H1 (cell line): ENCODE measurements at regions not wholly inside any gene's neighbourhood (a gene's known extent, or its start where the extent isn't known, plus 50 kb on each side); places are given as distances from the start of the nearest gene placed in this dataset.
A peak's percentile ranks its signal among the peaks of the same experiment; 100 is the strongest.

Experiments
- CTCF ChIA-PET: fragments of 300-600 bp; sonication (Branson Sonifier 250); formaldehyde crosslinking; loops from one replicate; lab custom pipeline; 2021; ENCODE audit not compliant: partially characterized antibody; lab: Charles Lee
- POLR2A ChIA-PET: fragments of 300-600 bp; sonication (Branson Sonifier 250); formaldehyde crosslinking; loops from one replicate; lab custom pipeline; 2021; ENCODE audit warnings: inconsistent platforms; ENCODE audit not compliant: partially characterized antibody; lab: Charles Lee
- DNase-seq, 2 experiments: peaks; one replicate each; pipeline versions ENCODE4 v3.0.0 to v3.0.0-alpha.2; 2010 to 2022; ENCODE audit warnings: low spot score in 2 of 2, low read depth in 1 of 2, mixed read lengths in 1 of 2
- FAIRE-seq: peaks from 2 replicates; lab custom pipeline; 2011; peaks lifted over from hg19 to GRCh38; lab: Jason Lieb, UNC
- H2AFZ ChIP-seq: 2 replicates; pipeline ENCODE4 v1.8.1; 2012; ENCODE audit warnings: low read length, inconsistent platforms
- H2AK5ac ChIP-seq: 2 replicates; pipeline ENCODE4 v1.6.1; 2013; ENCODE audit warnings: low read depth, low read length
- H2BK120ac ChIP-seq: replicated peaks from 2 replicates; pipeline ENCODE3; 2013; ENCODE audit warnings: low read depth, low read length, inconsistent platforms
- H2BK12ac ChIP-seq: 2 replicates; pipeline ENCODE4 v1.6.1; 2013; ENCODE audit warnings: low read depth, low read length
- H2BK15ac ChIP-seq: 2 replicates; pipeline ENCODE4 v1.6.1; 2013; ENCODE audit warnings: low read length
- H2BK20ac ChIP-seq: 2 replicates; pipeline ENCODE4 v1.6.1; 2013; ENCODE audit warnings: low read length
- H2BK5ac ChIP-seq: 2 replicates; pipeline ENCODE4 v1.6.1; 2013; ENCODE audit warnings: low read depth, low read length
- H3K14ac ChIP-seq: 2 replicates; pipeline ENCODE4 v1.6.1; 2013; ENCODE audit warnings: inconsistent platforms; ENCODE audit not compliant: insufficient read length
- H3K18ac ChIP-seq: 2 replicates; pipeline ENCODE4 v1.6.1; 2013; ENCODE audit warnings: low read length; ENCODE audit errors: extremely low read depth
- H3K23ac ChIP-seq: 2 replicates; pipeline ENCODE4 v1.6.1; 2013; ENCODE audit warnings: inconsistent platforms; ENCODE audit not compliant: insufficient read length
- H3K23me2 ChIP-seq: 2 replicates; pipeline ENCODE4 v1.6.1; 2013; ENCODE audit warnings: low read depth, low read length
- H3K27ac ChIP-seq: 2 replicates; pipeline ENCODE4 v1.6.1; 2011; ENCODE audit warnings: low read depth, low read length, inconsistent platforms
- H3K27me3 ChIP-seq, 4 experiments: replicated peaks in 1 of 4; 1 replicate in 1 of 4; 2 replicates in 3 of 4; pipeline versions ENCODE4 v1.6.1 to v1.8.1; 2011 to 2013; ENCODE audit warnings: low read length in 3 of 4, mild to moderate bottlenecking in 3 of 4, inconsistent platforms in 2 of 4, mixed read lengths in 2 of 4, moderate library complexity in 1 of 4; ENCODE audit not compliant: control insufficient read depth in 3 of 4, insufficient read depth in 3 of 4; ENCODE audit errors: extremely low read depth in 1 of 4
- H3K36me3 ChIP-seq, 4 experiments: 2 replicates each; pipeline versions ENCODE4 v1.6.1 to v1.8.1; 2011 to 2013; ENCODE audit warnings: mild to moderate bottlenecking in 4 of 4, low read length in 3 of 4, moderate library complexity in 2 of 4, control low read depth in 1 of 4, inconsistent platforms in 1 of 4; ENCODE audit not compliant: insufficient read depth in 4 of 4, control insufficient read depth in 2 of 4
- H3K4ac ChIP-seq: replicated peaks from 2 replicates; pipeline ENCODE3; 2013; ENCODE audit warnings: low read length, low read depth, mixed read lengths, inconsistent platforms; ENCODE audit not compliant: insufficient read length
- H3K4me1 ChIP-seq, 4 experiments: replicated peaks in 1 of 4; 1 replicate in 1 of 4; 2 replicates in 3 of 4; pipeline versions ENCODE4 v1.6.1 to v1.8.1; 2011 to 2013; ENCODE audit warnings: low read length in 3 of 4, inconsistent platforms in 2 of 4, mixed read lengths in 1 of 4; ENCODE audit not compliant: insufficient read depth in 4 of 4, control insufficient read depth in 3 of 4
- H3K4me2 ChIP-seq, 2 experiments: 2 replicates each; pipeline versions ENCODE4 v1.6.1 to v1.8.1; 2011 to 2013; ENCODE audit warnings: low read depth in 2 of 2, low read length in 2 of 2, control low read depth in 1 of 2, inconsistent platforms in 1 of 2, mild to moderate bottlenecking in 1 of 2; ENCODE audit not compliant: insufficient read depth in 1 of 2
- H3K4me3 ChIP-seq, 4 experiments: fragments of 200-600, 300-600 bp in 1 of 4; sonication (generic), shearing (Covaris generic), sonication (Bioruptor Twin) in 1 of 4; 2 replicates each; pipeline versions ENCODE4 v1.5.1 to v1.8.1; 2011 to 2016; ENCODE audit warnings: low read length in 4 of 4, low read depth in 3 of 4, control low read depth in 2 of 4, inconsistent platforms in 2 of 4, mild to moderate bottlenecking in 2 of 4, mixed read lengths in 1 of 4, moderate library complexity in 1 of 4; ENCODE audit not compliant: insufficient read depth in 2 of 4; ENCODE audit errors: extremely low read depth in 1 of 4
- H3K56ac ChIP-seq: replicated peaks from 2 replicates; pipeline ENCODE3; 2013; ENCODE audit warnings: low read depth, mild to moderate bottlenecking, mixed read lengths, low read length, inconsistent platforms; ENCODE audit not compliant: insufficient read length
- H3K79me1 ChIP-seq: 2 replicates; pipeline ENCODE4 v1.6.1; 2013; ENCODE audit warnings: low read depth, low read length, control low read depth
- H3K79me2 ChIP-seq, 2 experiments: 2 replicates each; pipeline versions ENCODE4 v1.6.1 to v1.8.1; 2012 to 2013; ENCODE audit warnings: low read length in 2 of 2, mild to moderate bottlenecking in 2 of 2, inconsistent platforms in 1 of 2; ENCODE audit not compliant: insufficient read depth in 2 of 2, control insufficient read depth in 1 of 2
- H3K9ac ChIP-seq, 4 experiments: replicated peaks in 1 of 4; 1 replicate in 1 of 4; 2 replicates in 3 of 4; pipeline versions ENCODE4 v1.6.1 to v1.8.1; 2011 to 2013; ENCODE audit warnings: low read depth in 3 of 4, low read length in 3 of 4, control low read depth in 2 of 4, mild to moderate bottlenecking in 2 of 4, moderate library complexity in 2 of 4, inconsistent platforms in 1 of 4; ENCODE audit errors: extremely low read depth in 1 of 4
- H3K9me3 ChIP-seq, 2 experiments: 2 replicates each; pipeline versions ENCODE4 v1.6.1 to v1.8.1; 2012 to 2013; ENCODE audit warnings: mild to moderate bottlenecking in 2 of 2, moderate library complexity in 2 of 2, control low read depth in 1 of 2, inconsistent platforms in 1 of 2, low read depth in 1 of 2, low read length in 1 of 2, mixed read lengths in 1 of 2; ENCODE audit not compliant: insufficient read depth in 2 of 2
- H4K20me1 ChIP-seq, 2 experiments: replicated peaks in 1 of 2; 2 replicates each; pipeline versions ENCODE3 to v1.8.1; 2011 to 2013; ENCODE audit warnings: inconsistent platforms in 2 of 2, low read length in 2 of 2, mild to moderate bottlenecking in 1 of 2; ENCODE audit not compliant: insufficient read depth in 2 of 2, control insufficient read depth in 1 of 2
- H4K5ac ChIP-seq: 2 replicates; pipeline ENCODE4 v1.6.1; 2013; ENCODE audit warnings: low read length, low read depth, mixed read lengths, inconsistent platforms; ENCODE audit not compliant: insufficient read length
- H4K8ac ChIP-seq: 2 replicates; pipeline ENCODE4 v1.8.0; 2013; ENCODE audit warnings: mild to moderate bottlenecking, moderate library complexity, low read length, inconsistent platforms; ENCODE audit not compliant: insufficient read depth; ENCODE audit errors: extremely low read depth
- H4K91ac ChIP-seq: replicated peaks from 2 replicates; pipeline ENCODE3; 2013; ENCODE audit warnings: low read length, mixed read lengths, inconsistent platforms; ENCODE audit not compliant: insufficient read length
- ASH2L ChIP-seq: fragments of 200-600, 300-600 bp; sonication (generic); IDR thresholded peaks from one replicate; pipeline ENCODE4 v1.7.1; 2017; ENCODE audit warnings: low read length
- ATF3 ChIP-seq: IDR thresholded peaks from 2 replicates; pipeline ENCODE4 v1.6.1; 2011; ENCODE audit warnings: low read depth, mild to moderate bottlenecking, low read length; ENCODE audit not compliant: insufficient read depth
- CBX5 ChIP-seq: fragments of 300-800, 300-1000 bp; sonication (generic); IDR thresholded peaks from 2 replicates; pipeline ENCODE4 v1.7.1; 2016; ENCODE audit warnings: antibody characterized with exemption, low read length, low read depth
- CREB1 ChIP-seq: IDR thresholded peaks from 2 replicates; pipeline ENCODE4 v1.6.1; 2012; ENCODE audit warnings: inconsistent platforms
- CTCF ChIP-seq, 3 experiments: IDR thresholded peaks; 1 replicate in 2 of 3; 2 replicates in 1 of 3; pipeline versions ENCODE4 v1.5.1 to v1.6.1; 2011; ENCODE audit warnings: low read length in 3 of 3, mild to moderate bottlenecking in 3 of 3, inconsistent platforms in 2 of 3, low read depth in 1 of 3, moderate library complexity in 1 of 3; ENCODE audit not compliant: insufficient read depth in 1 of 3; ENCODE audit errors: control extremely low read depth in 1 of 3
- KDM1A ChIP-seq: fragments of 200-600, 300-600 bp; sonication (generic); IDR thresholded peaks from 2 replicates; pipeline ENCODE4 v1.7.1; 2016; ENCODE audit warnings: mild to moderate bottlenecking, low read length, borderline replicate concordance
- MAX ChIP-seq: IDR thresholded peaks from 2 replicates; pipeline ENCODE4 v1.6.1; 2012; ENCODE audit warnings: inconsistent platforms
- RBBP5 ChIP-seq: IDR thresholded peaks from 2 replicates; pipeline ENCODE4 v1.7.1; 2012; ENCODE audit warnings: low read depth, mild to moderate bottlenecking, inconsistent platforms, low read length, moderate library complexity, borderline replicate concordance
- RFX5 ChIP-seq: IDR thresholded peaks from 2 replicates; pipeline ENCODE4 v1.6.1; 2011; ENCODE audit warnings: low read depth, low read length, improper control_type of control experiment, borderline replicate concordance
- SRF ChIP-seq: IDR thresholded peaks from 2 replicates; pipeline ENCODE4 v1.6.1; 2011; ENCODE audit warnings: mild to moderate bottlenecking, low read depth, low read length, moderate library complexity
- TAF1 ChIP-seq: IDR thresholded peaks from 2 replicates; pipeline ENCODE4 v1.6.1; 2011; ENCODE audit warnings: mild to moderate bottlenecking, low read depth, low read length
- ZNF274 ChIP-seq: IDR thresholded peaks from 2 replicates; pipeline ENCODE4 v1.7.0; 2012; ENCODE audit warnings: low read length, borderline replicate concordance; ENCODE audit errors: extremely low read depth

- ChIA-PET POLR2A (no interaction called here), CTCF (no interaction called here)
- Histone ChIP-seq H2BK12ac (no peak overlapping the region), H3K4me3 (no peak overlapping the region), H4K8ac (no peak overlapping the region), H3K4ac (peak overlapping the region; percentile 73), H2AFZ (no peak overlapping the region), H2AK5ac (no peak overlapping the region), H3K9me3 (no peaks in the 10 kb centered on the region), H4K91ac (no peak overlapping the region), H3K23ac (no peak overlapping the region), H4K5ac (no peak overlapping the region), H3K27ac (no peak overlapping the region), H2BK5ac (no peak overlapping the region), H3K14ac (no peak overlapping the region), H3K9ac (no peak overlapping the region), H3K18ac (no peak overlapping the region), H2BK20ac (no peak overlapping the region), H2BK15ac (no peak overlapping the region), H3K27me3 (no peaks in the 10 kb centered on the region), H3K56ac (no peak overlapping the region), H3K36me3 (no peaks in the 10 kb centered on the region), H3K79me2 (no peaks in the 10 kb centered on the region), H3K4me1 (no peaks in the 10 kb centered on the region; a peak in 1 of 7 replicates), H4K20me1 (no peaks in the 10 kb centered on the region), H3K4me2 (no peak overlapping the region), H3K23me2 (no peaks in the 10 kb centered on the region), H2BK120ac (no peak overlapping the region), H3K79me1 (no peaks in the 10 kb centered on the region)
- DNase-seq, result no peak
- no peak for FAIRE-seq
- TF ChIP-seq CREB1 (no peak), CTCF (IDR thresholded peaks at IDR 0.05; ENCODE audit: control extremely low read depth in 1 of 3, insufficient read depth in 1 of 3, low read depth in 1 of 3, low read length in 3 of 3) (no peak), ATF3 (no peak), CBX5 (no peak), TAF1 (no peak), MAX (no peak), SRF (no peak), KDM1A (no peak), ASH2L (no peak), ZNF274 (no peak), RFX5 (no peak), RBBP5 (no peak)
Observed at GRCh38 chr13:59360108-59360507, 803.6 kb downstream of the DIAPH3 start.
